Osteocyte (in vitro differentiated cells): ENCODE measurements at regions not wholly inside any gene's neighbourhood (a gene's known extent, or its start where the extent isn't known, plus 50 kb on each side); places are given as distances from the start of the nearest gene placed in this dataset.

Experiments used
- DNase-seq: peaks from one replicate; pipeline ENCODE4 v3.0.0; 2021; ENCODE audit warnings: mixed read lengths; ENCODE audit not compliant: unreplicated experiment; ENCODE audit errors: extremely low spot score
- H3K27ac Mint-ChIP-seq: one replicate; pipeline ENCODE4 v1.8.0; 2021; ENCODE audit warnings: mild to moderate bottlenecking, mixed read lengths; ENCODE audit not compliant: unreplicated experiment
- H3K27me3 Mint-ChIP-seq: one replicate; pipeline ENCODE4 v1.8.0; 2021; ENCODE audit warnings: mixed read lengths; ENCODE audit not compliant: unreplicated experiment
- H3K36me3 Mint-ChIP-seq: one replicate; pipeline ENCODE4 v1.8.0; 2021; ENCODE audit warnings: mixed read lengths; ENCODE audit not compliant: unreplicated experiment
- H3K4me1 Mint-ChIP-seq: one replicate; pipeline ENCODE4 v1.8.0; 2021; ENCODE audit warnings: mixed read lengths; ENCODE audit not compliant: unreplicated experiment
- H3K4me3 Mint-ChIP-seq: one replicate; pipeline ENCODE4 v1.8.0; 2021; ENCODE audit warnings: mild to moderate bottlenecking, moderate library complexity, mixed read lengths; ENCODE audit not compliant: unreplicated experiment
- H3K9me3 Mint-ChIP-seq: one replicate; pipeline ENCODE4 v1.8.0; 2021; ENCODE audit warnings: mixed read lengths; ENCODE audit not compliant: unreplicated experiment
- TF ChIP-seq, protein P1 (sequence below): fragments of 200-600 bp; sonication (generic); IDR thresholded peaks from 2 replicates; pipeline ENCODE4 v1.5.0; 2021; ENCODE audit warnings: antibody characterized with exemption, mild to moderate bottlenecking, moderate library complexity

DNA sequence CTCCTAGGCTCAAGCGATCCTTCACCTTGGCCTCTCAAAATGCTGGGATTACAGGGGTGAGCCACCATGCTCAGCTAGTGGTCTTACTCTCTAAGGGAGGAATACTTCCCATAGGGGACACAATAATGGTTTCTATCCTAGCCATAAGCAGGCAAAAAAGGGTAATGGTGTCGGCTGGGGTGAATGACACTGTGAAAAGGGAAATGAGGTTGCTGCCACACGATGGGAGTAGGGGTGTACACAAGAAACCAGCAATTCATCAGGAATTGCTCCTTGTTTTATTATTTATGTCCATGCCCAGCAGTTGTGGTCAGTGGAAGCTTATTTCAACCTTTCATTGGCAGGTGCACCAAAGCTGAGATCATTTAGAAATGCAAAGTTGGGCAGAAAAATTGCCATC is 70.3 kb upstream of the ZFR start:
- H3K4me3 Mint-ChIP-seq, result no peak overlapping the region
- H3K27ac Mint-ChIP-seq, result no peak overlapping the region
- no peaks in the 10 kb centered on the region for H3K36me3 Mint-ChIP-seq
- DNase-seq, result no peak
- H3K27me3 Mint-ChIP-seq, result peaks cover 13% of the 10 kb centered on the region
- TF ChIP-seq, protein P1, sequence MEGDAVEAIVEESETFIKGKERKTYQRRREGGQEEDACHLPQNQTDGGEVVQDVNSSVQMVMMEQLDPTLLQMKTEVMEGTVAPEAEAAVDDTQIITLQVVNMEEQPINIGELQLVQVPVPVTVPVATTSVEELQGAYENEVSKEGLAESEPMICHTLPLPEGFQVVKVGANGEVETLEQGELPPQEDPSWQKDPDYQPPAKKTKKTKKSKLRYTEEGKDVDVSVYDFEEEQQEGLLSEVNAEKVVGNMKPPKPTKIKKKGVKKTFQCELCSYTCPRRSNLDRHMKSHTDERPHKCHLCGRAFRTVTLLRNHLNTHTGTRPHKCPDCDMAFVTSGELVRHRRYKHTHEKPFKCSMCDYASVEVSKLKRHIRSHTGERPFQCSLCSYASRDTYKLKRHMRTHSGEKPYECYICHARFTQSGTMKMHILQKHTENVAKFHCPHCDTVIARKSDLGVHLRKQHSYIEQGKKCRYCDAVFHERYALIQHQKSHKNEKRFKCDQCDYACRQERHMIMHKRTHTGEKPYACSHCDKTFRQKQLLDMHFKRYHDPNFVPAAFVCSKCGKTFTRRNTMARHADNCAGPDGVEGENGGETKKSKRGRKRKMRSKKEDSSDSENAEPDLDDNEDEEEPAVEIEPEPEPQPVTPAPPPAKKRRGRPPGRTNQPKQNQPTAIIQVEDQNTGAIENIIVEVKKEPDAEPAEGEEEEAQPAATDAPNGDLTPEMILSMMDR, result no peak
- peaks cover 3% of the 10 kb centered on the region for H3K4me1 Mint-ChIP-seq
- H3K9me3 Mint-ChIP-seq, result no peaks in the 10 kb centered on the region

DNA sequence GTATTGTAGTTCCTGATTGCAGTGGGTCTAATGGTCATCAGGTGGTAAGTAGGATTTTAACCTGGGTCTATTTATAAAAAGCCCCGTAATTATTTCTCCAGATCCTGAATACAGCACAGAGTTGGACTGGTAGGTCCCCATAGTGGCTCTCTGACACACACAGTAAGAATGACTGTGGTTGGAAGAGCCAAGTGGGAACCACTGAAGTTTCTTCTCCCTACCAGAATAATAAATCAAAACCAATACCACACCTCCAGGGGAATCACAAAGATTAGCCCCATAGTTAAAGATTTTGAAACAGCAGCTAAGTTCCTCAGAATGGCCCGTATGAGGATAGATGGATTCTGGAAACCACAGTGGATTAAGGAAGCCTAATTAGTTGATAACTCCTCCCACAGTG is 68.4 kb upstream of the ZFR start:
- no peak for DNase-seq
- Mint-ChIP-seq H3K27ac (no peak overlapping the region), H3K9me3 (no peaks in the 10 kb centered on the region), H3K27me3 (peaks cover 4% of the 10 kb centered on the region), H3K4me1 (peaks cover 8% of the 10 kb centered on the region), H3K36me3 (no peaks in the 10 kb centered on the region), H3K4me3 (no peak overlapping the region)
- TF ChIP-seq, protein P1, result no peak

DNA sequence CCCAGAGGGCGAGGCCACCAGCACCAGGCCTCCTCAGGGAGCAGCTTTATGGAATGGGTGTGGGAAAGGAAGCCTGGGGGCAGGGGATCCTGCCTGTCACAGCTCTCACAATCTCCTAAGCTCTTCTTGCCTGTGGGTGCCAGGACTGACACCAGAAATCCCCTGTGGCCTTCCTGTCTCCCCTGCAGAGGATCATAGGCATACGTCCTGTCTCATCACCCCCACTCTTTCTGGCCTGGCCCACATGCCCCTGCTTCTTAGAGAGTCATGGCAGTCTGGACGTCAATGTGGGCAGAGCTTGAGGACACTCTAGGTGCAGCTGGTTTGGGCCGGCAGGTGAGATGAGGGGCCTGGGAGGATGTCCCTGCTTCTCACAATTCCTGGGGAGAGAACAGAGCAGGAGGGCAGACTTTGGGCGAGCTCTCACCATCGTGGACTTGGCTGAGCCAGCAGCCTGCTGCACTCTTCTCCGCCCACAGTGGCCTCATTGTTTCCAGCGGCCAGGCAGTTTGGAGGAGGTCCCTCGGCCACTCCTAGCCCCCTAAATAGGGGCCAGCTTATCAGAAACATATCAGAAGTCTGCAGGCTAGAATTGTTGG is 67.3 kb upstream of the ZFR start:
- H3K36me3 Mint-ChIP-seq, result no peaks in the 10 kb centered on the region

GRCh38 chr5:32510860-32511259 is 66.3 kb upstream of the ZFR start:
- Mint-ChIP-seq H3K27me3 (no peaks in the 10 kb centered on the region), H3K9me3 (no peaks in the 10 kb centered on the region), H3K4me3 (no peak overlapping the region), H3K4me1 (peaks cover 27% of the 10 kb centered on the region), H3K36me3 (no peaks in the 10 kb centered on the region), H3K27ac (no peak overlapping the region)
- DNase-seq, result no peak
- TF ChIP-seq, protein P1, result no peak

More for the DNA sequence above, 67.3 kb upstream of the ZFR start:
- H3K9me3 Mint-ChIP-seq, result no peaks in the 10 kb centered on the region
- H3K4me1 Mint-ChIP-seq, result peaks cover 16% of the 10 kb centered on the region
- H3K27ac Mint-ChIP-seq, result no peak overlapping the region
- DNase-seq, result no peak
- H3K27me3 Mint-ChIP-seq, result peaks cover under 1% of the 10 kb centered on the region
- no peak overlapping the region for H3K4me3 Mint-ChIP-seq
- TF ChIP-seq, protein P1, result no peak

DNA sequence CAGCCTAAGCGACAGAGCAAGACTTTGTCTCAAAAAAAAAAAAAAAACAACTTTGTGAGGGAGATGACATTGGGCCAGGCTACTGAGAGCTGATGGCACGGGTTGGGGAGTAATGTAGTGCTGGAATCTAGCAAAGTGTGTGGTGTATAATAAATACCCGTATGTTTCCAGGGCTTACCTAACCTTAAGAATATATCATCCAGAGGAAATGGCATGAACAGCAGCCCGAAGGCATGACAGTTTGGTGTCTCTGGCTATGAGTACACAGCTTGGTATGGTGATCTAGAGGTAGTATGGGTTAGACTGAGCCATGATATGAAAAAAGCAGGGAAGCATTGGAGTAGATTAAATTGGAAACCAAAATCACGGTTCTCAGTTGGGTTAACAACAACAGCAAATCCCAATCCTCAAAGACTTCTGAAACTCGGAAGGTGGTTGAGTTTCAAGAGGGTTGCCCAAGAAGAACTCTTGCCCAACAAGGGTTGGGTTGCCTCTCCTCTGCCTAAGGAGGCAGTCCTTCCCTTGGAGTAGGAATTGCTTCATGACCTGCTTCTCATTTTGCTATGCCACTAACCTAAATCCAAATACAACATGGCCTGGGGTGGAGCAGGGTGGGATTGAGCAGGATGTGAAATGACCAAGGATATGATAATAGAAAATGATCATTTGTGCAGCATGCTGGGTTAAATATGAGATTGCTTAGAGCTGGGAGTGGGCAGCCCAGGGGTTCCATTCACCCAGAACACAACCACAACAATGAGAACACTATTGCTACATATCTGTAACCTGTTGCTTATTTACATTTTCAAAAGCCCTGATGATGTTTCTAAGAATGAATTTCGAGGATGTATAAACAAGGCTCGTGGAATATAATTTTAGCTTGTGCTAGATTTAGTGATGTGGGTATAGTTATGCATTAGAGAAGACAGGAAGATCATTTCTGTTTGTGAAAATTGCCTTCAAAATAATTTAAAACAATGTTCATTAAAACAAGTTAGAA is 64.6 kb upstream of the ZFR start:
- Mint-ChIP-seq H3K36me3 (no peaks in the 10 kb centered on the region), H3K27me3 (no peaks in the 10 kb centered on the region), H3K9me3 (no peaks in the 10 kb centered on the region), H3K27ac (no peak overlapping the region), H3K4me3 (no peak overlapping the region), H3K4me1 (peaks cover 43% of the 10 kb centered on the region)
- TF ChIP-seq, protein P1, result no peak
- no peak for DNase-seq
